Ramos (cell line): ENCODE measurements at regions not wholly inside any gene's neighbourhood (a gene's known extent, or its start where the extent isn't known, plus 50 kb on each side); places are given as distances from the start of the nearest gene placed in this dataset.

ENCODE experiments used
- in situ Hi-C: fragments of 300-500 bp; cut with MboI; formaldehyde crosslinking; loops from one replicate; pipeline ENCODE4 v1.14.3; 2022; ENCODE audit warnings: low sequenced_read_pairs; ENCODE audit not compliant: unreplicated experiment

GRCh38 chr11:112504056-112504455, 243.4 kb upstream of the PLET1 start:
- in situ Hi-C loops, result no loop called here

DNA sequence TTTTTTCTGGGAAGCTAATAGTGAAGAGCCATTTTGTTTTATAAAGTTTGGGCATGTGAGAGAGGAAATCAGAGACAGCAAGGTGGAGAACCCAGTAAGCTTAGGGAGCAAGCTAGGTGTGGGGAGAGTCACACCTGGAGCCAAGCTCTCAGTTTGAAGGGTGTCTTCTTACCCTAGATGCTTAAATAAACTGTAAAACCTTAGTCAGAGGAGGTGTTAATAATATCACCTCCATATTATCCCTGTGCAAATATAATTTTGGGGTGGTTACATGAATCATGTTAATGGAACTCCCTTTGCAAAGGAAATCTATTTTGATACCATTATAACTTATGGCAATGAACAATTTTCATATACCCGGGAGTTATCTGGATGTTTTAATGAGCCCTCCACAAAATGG, 246.2 kb upstream of the PLET1 start:
- in situ Hi-C loops, result no loop called here

DNA sequence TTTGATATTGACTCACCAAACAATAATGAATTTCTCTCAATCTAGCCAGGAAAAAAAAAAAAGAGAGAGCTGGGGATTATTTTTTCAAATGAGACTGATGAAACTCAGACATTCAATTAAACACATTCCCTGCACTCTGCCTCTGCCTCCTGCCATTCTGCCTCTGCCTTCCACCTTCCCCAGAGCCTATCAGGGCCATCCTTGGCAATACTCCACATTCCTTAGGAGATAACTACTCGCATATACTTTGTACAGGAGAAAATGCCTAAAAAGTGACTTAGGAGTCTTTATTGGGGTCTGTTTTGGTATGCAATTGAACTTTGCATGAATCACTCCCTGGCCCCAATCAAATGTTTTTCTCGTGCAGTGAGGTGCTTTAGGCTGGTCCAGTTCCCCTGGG, 246.6 kb upstream of the PLET1 start:
- in situ Hi-C loops, result no loop called here

GRCh38 chr11:112508750-112509149, 248.1 kb upstream of the PLET1 start:
- in situ Hi-C loops, result no loop called here

GRCh38 chr11:112509300-112509699, 248.6 kb upstream of the PLET1 start:
- in situ Hi-C loops, result no loop called here

GRCh38 chr11:112511271-112511670, 250.6 kb upstream of the PLET1 start:
- in situ Hi-C loops, result no loop called here

GRCh38 chr11:112511911-112512310, 251.3 kb upstream of the PLET1 start:
- in situ Hi-C loops, result no loop called here

GRCh38 chr11:112513417-112513816, 252.8 kb upstream of the PLET1 start:
- in situ Hi-C loops, result no loop called here

- in situ Hi-C loops, result no loop called here
Observed at GRCh38 chr11:112514011-112514740, 253.5 kb upstream of the PLET1 start.

GRCh38 chr11:112516261-112516660, 255.6 kb upstream of the PLET1 start:
- in situ Hi-C loops, result no loop called here

- in situ Hi-C loops, result no loop called here
Observed at GRCh38 chr11:112516755-112517154, 256.1 kb upstream of the PLET1 start.

DNA sequence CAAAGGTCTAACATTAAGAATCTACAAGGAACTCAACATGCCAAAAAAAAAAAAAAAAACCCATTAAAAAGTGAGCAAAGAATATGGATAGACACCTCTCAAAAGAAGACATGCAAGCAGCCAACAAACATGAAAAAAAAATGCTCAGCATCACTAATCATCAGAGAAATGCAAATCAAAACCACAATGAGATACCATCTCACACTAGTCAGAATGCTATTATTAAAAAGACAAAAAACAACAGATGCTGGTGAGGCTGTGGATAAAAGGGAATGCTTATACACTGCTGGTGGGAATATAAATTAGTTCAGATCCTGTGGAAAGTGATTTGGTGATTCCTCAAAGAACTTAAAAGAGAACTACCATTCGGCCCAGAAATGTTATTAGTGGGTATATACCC, 257.7 kb upstream of the PLET1 start:
- in situ Hi-C loops, result no loop called here

DNA sequence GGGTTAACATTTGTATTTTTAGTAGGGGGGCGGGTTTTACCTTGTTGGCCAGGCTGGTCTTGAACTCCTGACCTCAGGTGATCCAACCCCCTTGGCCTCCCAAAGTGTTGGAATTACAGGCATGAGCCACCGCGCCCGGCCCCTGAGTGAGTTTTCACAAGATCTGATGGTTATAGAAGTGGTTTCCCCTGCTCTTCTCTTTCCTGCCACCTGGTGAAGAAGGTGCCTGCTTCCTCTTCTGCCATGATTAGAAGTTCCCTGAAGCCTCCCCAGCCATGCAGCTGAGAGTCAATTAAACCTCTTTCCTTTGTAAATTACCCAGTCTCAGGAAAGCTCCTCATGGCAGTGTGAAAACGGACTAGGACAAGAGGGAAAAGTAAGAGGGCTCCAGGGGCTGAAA, 259.1 kb upstream of the PLET1 start:
- in situ Hi-C loops, result no loop called here

- in situ Hi-C loops, result no loop called here
Observed at GRCh38 chr11:112520354-112520753, 259.7 kb upstream of the PLET1 start.

DNA sequence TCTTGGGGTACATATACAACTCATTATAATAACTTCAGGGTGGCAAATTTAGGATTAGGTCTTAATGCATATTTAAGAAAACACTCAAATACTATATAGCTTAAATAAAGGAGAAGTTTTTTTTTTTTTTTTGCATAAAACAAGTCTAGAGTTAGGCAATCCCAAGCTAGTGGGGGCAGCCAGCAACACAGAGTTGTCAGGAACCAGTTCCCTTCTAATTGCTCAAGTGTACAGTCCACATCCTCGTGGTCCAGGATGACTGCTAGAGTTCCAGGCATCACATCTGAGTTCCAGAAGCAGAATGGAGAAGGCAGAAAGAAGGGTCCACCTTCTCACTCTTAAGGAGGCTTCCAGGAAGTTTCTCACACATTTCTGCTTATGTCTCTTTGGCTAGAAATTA, 261.9 kb upstream of the PLET1 start:
- in situ Hi-C loops, result no loop called here

DNA sequence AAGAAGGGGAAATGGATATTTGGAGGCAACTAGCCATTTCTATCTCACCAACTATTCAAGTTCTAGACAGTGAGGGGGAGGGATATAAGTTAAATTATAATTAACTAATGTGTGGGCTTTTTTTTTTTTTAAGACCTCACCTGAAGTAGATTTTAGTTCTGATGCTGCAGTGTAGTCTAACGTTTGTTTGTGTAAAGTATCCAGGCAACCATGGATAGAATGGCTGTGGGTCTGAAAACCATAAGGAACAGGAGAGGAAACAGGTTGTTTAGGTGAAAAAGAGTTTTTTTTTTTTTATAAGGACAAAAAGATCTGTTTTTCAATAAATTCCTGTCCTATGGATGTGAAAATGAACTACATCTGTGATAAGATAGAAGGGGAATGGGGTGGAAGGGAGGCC, 262.4 kb upstream of the PLET1 start:
- in situ Hi-C loops, result no loop called here

GRCh38 chr11:112523477-112523876, 262.8 kb upstream of the PLET1 start:
- in situ Hi-C loops, result no loop called here

- in situ Hi-C loops, result no loop called here
Observed at GRCh38 chr11:112523951-112524350, 263.3 kb upstream of the PLET1 start.

DNA sequence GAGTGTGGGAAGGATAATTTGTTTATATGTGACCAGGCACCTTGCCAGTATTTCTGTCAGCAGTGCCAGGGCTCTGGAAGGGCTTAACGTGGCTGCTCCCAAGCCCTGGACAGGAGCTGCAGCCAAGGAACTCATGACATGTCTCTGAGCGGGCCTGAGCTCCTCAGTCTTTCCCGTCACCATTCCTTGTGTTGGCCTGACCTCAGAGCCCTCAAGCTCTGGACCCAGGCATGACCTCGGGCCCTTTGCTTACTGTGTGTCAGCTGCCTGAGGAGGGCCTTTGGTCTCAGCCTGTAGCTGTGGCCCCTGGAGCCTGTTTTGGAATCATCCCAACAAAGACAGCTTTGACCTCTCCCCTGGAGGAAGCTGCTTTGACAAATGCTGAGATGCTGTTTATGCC, 264.1 kb upstream of the PLET1 start:
- in situ Hi-C loops, result no loop called here

DNA sequence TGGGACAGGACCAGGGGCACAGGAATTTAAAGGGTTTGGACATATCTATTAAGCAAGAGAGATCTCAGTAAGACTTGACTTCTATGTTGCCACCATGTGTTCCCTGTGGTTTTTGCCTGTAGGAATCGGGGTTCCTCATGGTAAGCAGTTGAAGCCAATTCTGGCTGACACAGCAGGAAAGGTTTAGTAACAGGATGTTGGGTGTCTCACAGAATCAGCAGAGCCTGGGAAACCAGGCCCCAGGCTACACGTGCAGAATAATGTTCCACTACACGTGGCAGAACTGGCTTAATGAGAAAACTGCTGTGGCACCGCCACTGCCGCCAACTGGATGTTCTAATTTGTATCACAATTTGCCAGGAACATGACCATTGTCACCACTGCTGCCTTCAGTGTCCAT, 264.6 kb upstream of the PLET1 start:
- in situ Hi-C loops, result no loop called here

DNA sequence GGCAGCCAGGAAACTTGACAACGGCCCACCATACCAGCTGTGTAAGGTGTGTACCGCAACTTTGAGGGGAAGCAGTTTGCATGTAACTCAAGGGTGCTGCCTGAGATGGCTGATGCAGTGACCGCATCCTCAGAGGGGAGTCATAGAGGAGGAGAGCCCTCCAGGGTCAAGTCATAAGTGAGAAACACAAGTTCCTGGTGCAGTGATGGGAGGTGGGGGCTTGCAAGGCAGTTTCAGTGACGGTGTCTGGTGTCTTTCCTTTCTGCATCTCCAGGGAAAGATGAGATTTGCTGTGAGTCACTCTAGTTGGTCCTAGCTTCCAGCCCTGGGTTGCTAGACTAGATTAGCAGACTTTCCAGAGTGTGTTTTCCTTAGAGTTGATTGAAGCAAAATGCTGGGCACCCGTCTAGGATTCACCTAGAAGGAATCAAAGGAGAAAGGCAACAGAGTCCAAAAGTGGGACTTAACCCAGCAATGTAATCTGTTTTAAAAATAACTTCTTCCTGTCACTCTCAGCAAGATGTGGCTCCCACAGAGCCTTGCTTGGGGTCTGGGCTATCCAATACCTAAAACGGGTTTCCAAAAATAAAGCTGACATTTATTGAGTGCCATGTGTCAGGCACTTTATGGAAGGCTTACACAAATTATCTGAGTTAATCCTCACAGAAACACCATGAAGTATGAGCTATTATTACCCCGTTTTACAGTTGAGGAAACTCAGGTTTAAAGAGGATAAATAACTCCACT, 265.4 kb upstream of the PLET1 start:
- in situ Hi-C loops, result no loop called here
